HepG2 (cell line): ENCODE measurements at regions not wholly inside any gene's neighbourhood (a gene's known extent, or its start where the extent isn't known, plus 50 kb on each side); places are given as distances from the start of the nearest gene placed in this dataset.

ENCODE experiments used
- MIER2 ChIP-seq: IDR thresholded peaks from 2 replicates; pipeline ENCODE4 v1.6.1; 2016; ENCODE audit warnings: missing biosample characterization, missing genetic modification reagents
- PHB2 ChIP-seq: fragments of 450-650 bp; IDR thresholded peaks from 2 replicates; pipeline ENCODE4 v1.6.1; 2018; ENCODE audit not compliant: partially characterized antibody
- SMARCC2 ChIP-seq: fragments of 450-650 bp; IDR thresholded peaks from 2 replicates; pipeline ENCODE4 v1.6.1; 2017; ENCODE audit warnings: antibody characterized with exemption, mild to moderate bottlenecking
- TF ChIP-seq, protein P1 (sequence below): IDR thresholded peaks from 2 replicates; pipeline ENCODE4 v1.6.1; 2016; ENCODE audit warnings: low read depth, missing genetic modification reagents, missing compliant biosample characterization
- TF ChIP-seq, protein P2 (sequence below): sonication (generic); formaldehyde crosslinking; IDR thresholded peaks from 2 replicates; pipeline ENCODE4 v1.8.0; 2022; ENCODE audit warnings: mild to moderate bottlenecking, missing genetic modification reagents, moderate library complexity

DNA sequence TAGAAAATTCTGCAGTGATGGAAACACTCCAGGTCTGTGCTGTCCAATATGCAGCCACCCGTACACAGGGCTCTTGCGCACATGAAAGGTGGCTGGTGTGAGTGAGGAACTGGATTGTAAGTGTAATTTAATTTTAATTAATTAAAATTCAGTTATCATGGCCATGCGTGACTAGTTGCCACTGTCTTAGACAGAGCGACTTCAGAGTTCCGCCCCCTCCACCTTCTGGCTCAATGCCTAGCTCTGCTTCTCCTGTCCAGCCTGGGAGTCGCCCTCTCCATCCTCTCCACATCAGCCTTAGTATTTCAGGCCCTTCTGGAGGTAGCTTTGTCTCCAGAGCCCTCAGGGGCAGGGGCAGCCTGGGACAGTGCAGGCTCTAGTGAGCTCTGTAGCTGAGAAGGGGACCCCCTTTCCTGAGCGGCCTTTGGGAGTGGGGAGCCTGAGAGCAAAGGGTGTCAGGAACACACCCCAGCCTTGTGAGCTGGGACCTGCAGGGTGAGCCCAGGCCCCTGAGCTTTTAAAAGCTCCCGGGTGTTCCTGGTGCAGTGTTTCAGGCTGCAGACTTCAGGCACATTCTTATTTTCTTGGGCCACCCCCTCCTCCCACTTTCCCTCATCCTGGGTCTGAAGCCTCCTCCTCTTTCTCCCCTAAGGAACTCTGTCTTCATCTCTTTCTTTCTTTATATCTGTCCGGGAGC is 99.4 kb downstream of the IRF8 start (continued):
- TF ChIP-seq, protein P1, sequence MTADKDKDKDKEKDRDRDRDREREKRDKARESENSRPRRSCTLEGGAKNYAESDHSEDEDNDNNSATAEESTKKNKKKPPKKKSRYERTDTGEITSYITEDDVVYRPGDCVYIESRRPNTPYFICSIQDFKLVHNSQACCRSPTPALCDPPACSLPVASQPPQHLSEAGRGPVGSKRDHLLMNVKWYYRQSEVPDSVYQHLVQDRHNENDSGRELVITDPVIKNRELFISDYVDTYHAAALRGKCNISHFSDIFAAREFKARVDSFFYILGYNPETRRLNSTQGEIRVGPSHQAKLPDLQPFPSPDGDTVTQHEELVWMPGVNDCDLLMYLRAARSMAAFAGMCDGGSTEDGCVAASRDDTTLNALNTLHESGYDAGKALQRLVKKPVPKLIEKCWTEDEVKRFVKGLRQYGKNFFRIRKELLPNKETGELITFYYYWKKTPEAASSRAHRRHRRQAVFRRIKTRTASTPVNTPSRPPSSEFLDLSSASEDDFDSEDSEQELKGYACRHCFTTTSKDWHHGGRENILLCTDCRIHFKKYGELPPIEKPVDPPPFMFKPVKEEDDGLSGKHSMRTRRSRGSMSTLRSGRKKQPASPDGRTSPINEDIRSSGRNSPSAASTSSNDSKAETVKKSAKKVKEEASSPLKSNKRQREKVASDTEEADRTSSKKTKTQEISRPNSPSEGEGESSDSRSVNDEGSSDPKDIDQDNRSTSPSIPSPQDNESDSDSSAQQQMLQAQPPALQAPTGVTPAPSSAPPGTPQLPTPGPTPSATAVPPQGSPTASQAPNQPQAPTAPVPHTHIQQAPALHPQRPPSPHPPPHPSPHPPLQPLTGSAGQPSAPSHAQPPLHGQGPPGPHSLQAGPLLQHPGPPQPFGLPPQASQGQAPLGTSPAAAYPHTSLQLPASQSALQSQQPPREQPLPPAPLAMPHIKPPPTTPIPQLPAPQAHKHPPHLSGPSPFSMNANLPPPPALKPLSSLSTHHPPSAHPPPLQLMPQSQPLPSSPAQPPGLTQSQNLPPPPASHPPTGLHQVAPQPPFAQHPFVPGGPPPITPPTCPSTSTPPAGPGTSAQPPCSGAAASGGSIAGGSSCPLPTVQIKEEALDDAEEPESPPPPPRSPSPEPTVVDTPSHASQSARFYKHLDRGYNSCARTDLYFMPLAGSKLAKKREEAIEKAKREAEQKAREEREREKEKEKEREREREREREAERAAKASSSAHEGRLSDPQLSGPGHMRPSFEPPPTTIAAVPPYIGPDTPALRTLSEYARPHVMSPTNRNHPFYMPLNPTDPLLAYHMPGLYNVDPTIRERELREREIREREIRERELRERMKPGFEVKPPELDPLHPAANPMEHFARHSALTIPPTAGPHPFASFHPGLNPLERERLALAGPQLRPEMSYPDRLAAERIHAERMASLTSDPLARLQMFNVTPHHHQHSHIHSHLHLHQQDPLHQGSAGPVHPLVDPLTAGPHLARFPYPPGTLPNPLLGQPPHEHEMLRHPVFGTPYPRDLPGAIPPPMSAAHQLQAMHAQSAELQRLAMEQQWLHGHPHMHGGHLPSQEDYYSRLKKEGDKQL (CRISPR knock-in tag) = no peak
- no peak for TF ChIP-seq PHB2
- TF ChIP-seq, protein P2, sequence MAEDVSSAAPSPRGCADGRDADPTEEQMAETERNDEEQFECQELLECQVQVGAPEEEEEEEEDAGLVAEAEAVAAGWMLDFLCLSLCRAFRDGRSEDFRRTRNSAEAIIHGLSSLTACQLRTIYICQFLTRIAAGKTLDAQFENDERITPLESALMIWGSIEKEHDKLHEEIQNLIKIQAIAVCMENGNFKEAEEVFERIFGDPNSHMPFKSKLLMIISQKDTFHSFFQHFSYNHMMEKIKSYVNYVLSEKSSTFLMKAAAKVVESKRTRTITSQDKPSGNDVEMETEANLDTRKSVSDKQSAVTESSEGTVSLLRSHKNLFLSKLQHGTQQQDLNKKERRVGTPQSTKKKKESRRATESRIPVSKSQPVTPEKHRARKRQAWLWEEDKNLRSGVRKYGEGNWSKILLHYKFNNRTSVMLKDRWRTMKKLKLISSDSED (CRISPR knock-in tag) = no peak
- TF ChIP-seq MIER2 = no peak
- no peak for TF ChIP-seq SMARCC2
